ENCODE measurements at regions not wholly inside any gene's neighbourhood (a gene's known extent, or its start where the extent isn't known, plus 50 kb on each side); places are given as distances from the start of the nearest gene placed in this dataset.

DNA sequence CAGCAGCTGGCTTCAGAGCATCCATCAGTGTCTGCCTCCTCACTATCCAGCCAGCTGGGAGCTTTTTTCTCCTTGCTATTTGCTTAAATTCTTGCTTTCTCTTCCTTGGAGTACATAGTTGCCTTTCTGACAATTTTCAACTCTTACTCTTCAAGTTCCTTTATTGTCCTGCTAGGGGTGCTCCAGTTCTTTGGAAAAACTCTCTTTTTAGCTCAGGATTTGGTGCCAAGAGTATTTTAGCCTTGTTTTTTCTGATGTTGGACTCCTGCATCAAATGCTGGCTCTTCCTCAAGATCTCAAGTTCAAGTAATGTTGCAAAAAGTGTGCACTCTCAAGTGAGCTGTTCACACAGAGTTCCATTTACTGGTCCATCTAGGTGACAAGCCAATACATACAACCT, 126.4 kb downstream of the KDR start:
- TF ChIP-seq, protein P1, sequence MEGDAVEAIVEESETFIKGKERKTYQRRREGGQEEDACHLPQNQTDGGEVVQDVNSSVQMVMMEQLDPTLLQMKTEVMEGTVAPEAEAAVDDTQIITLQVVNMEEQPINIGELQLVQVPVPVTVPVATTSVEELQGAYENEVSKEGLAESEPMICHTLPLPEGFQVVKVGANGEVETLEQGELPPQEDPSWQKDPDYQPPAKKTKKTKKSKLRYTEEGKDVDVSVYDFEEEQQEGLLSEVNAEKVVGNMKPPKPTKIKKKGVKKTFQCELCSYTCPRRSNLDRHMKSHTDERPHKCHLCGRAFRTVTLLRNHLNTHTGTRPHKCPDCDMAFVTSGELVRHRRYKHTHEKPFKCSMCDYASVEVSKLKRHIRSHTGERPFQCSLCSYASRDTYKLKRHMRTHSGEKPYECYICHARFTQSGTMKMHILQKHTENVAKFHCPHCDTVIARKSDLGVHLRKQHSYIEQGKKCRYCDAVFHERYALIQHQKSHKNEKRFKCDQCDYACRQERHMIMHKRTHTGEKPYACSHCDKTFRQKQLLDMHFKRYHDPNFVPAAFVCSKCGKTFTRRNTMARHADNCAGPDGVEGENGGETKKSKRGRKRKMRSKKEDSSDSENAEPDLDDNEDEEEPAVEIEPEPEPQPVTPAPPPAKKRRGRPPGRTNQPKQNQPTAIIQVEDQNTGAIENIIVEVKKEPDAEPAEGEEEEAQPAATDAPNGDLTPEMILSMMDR (conservative IDR thresholded peaks at IDR 0.05; ENCODE audit: low read depth, low read length), result peak; percentile 75
- no peak for TF ChIP-seq EZH2phosphoT487 (IDR thresholded peaks at IDR 0.05; ENCODE audit: borderline replicate concordance, low read length)
- TF ChIP-seq EZH2 (IDR thresholded peaks at IDR 0.05; ENCODE audit: low read length, unreplicated experiment), result no peak

Data from PC-3 (cell line).